ENCODE measurements at regions not wholly inside any gene's neighbourhood (a gene's known extent, or its start where the extent isn't known, plus 50 kb on each side); places are given as distances from the start of the nearest gene placed in this dataset.

DNA sequence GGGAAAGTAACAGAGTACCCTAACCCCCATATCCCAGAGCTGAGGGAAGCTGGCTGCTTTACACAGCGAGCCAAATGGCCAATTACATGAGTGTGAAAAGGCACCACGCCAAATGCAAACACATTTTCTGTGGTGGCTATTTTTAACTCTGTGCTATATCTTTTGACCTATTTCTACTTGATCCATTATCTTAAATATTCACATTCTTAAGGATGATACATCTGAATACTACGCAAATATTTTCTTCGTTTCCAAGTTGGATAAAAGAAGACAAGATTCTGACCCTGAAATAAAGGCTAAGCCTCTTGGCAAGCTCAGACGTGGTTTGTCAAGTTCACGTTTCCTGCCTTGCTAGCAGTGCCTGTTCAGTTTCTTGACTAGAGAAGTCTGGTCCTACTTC lies 146.7 kb upstream of the TMEM196 start:
- H3K4me1 ChIP-seq (ENCODE audit: control insufficient read depth, extremely low read depth, insufficient read depth, low read length): peaks cover 42% of the 10 kb centered on the region
- no peaks in the 10 kb centered on the region for H3K9me3 ChIP-seq (replicated peaks; ENCODE audit: control insufficient read depth, insufficient read depth, low read length)
- intact Hi-C loops (cut with micrococcal nuclease): no loop called here
- H3K9ac ChIP-seq (replicated peaks; ENCODE audit: extremely low read depth, insufficient read depth, low read length): peak overlapping the region; percentile 49
- POLR2A ChIA-PET: no interaction called here
- peak overlapping the region; percentile 79 for H3K4me2 ChIP-seq (ENCODE audit: insufficient read depth, low read length)
- no peaks in the 10 kb centered on the region for H4K20me1 ChIP-seq (replicated peaks; ENCODE audit: control insufficient read depth, extremely low read depth, insufficient read depth, low read length)
- H3K36me3 ChIP-seq (ENCODE audit: control insufficient read depth in 2 of 2, extremely low read depth in 1 of 2, insufficient read depth in 2 of 2, low read length in 2 of 2): no peaks in the 10 kb centered on the region
- FAIRE-seq: no peak
- no peaks in the 10 kb centered on the region for H3K27me3 ChIP-seq (ENCODE audit: control insufficient read depth in 2 of 2, insufficient read depth in 2 of 2, low read length in 2 of 2)
- no TSS peak for BruUV-seq (replicated peaks)
- CTCF ChIA-PET: interaction anchor here (1.1 to 2.1 kb wide), 7 partner anchors 24 to 678 kb away, joined by 3 to 9 read pairs (median 4); no protein-coding TSS in a partner anchor
- H3K27ac ChIP-seq (ENCODE audit: insufficient read depth, low read depth, low read length): peak overlapping the region; percentile 66
- peak; percentile 50 for DNase-seq (ENCODE audit: low read depth, low spot score)
- H3K9me1 ChIP-seq (replicated peaks; ENCODE audit: control insufficient read depth, extremely low read depth, insufficient read depth, low read length): no peaks in the 10 kb centered on the region
- dilution Hi-C loops (cut with MboI; ENCODE audit: extremely low pct_ligation_motif_present, low sequenced_read_pairs): no loop called here
- H2AFZ ChIP-seq (ENCODE audit: low read depth, low read length): no peak overlapping the region
- H3K4me3 ChIP-seq (replicated peaks in 1 of 3; ENCODE audit: insufficient read depth in 1 of 3, low read depth in 1 of 3, low read length in 3 of 3): no peak overlapping the region
- TF ChIP-seq FOS (IDR thresholded peaks at IDR 0.05; ENCODE audit: borderline replicate concordance, insufficient read depth, low read length) (no peak), POLR2A (IDR thresholded peaks at IDR 0.05; ENCODE audit: low read depth, low read length) (peak; percentile 24), JUN (IDR thresholded peaks at IDR 0.05; ENCODE audit: borderline replicate concordance, insufficient read depth, insufficient read length, low read depth) (no peak), GATA2 (IDR thresholded peaks at IDR 0.05; ENCODE audit: insufficient read depth, insufficient read length, low read depth, low read length) (no peak)
- no peaks in the 10 kb centered on the region for H3K79me2 ChIP-seq (ENCODE audit: control insufficient read depth, insufficient read depth, low read length)

DNA sequence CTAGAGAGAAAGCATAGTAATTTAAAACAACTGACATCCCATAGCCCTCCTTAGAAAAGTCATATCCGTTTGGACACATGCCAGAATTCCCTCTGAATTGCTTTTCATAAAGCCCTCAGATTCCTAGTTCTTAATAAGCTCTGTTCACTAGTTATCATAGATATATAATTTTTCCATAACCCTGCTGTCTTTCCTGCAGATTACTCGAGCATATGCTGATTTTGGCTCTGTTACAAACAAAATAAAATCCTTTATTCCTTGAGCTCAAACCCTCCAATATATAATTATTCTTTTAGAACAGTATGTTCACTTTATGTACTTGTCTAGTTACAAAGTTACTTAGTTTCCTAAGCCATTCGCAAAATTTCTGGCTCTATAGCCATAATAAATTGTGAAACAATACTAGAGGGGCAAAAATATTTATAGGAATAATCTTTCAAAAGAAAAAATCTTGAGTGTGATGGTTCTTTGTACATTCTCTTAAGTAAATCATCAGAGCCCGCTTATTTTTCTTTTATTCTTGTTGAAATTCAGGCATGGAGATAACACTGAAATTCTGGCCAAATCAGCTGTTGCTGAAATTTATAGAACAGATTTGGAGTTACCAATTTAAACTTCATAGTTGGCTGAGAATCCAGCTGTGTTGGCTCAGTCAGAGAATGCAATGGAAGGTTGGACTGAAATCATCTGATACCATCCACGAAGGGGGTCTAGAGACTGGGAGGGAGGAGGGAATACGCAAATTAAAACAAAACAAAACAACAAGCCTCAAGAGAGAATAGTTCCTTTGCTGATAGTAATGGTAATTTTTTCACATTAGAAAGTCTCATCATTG lies 146.1 kb upstream of the TMEM196 start:
- peak overlapping the region; percentile 56 for H3K9ac ChIP-seq (replicated peaks; ENCODE audit: extremely low read depth, insufficient read depth, low read length)
- ChIA-PET CTCF (interaction anchor here (0.8 to 2.1 kb wide), 12 partner anchors 9 to 1334 kb away, joined by 3 to 9 read pairs (median 4); no protein-coding TSS in a partner anchor), POLR2A (interaction anchor here (1.1 kb wide), 1 partner anchor 51 kb away, joined by 3 read pairs; no protein-coding TSS in a partner anchor)
- H3K79me2 ChIP-seq (ENCODE audit: control insufficient read depth, insufficient read depth, low read length): no peaks in the 10 kb centered on the region
- H2AFZ ChIP-seq (ENCODE audit: low read depth, low read length): peak overlapping the region; percentile 50
- no peaks in the 10 kb centered on the region for H3K27me3 ChIP-seq (ENCODE audit: control insufficient read depth in 2 of 2, insufficient read depth in 2 of 2, low read length in 2 of 2)
- peak; percentile 80 for DNase-seq (ENCODE audit: low read depth, low spot score)
- H3K4me3 ChIP-seq (replicated peaks in 1 of 3; ENCODE audit: insufficient read depth in 1 of 3, low read depth in 1 of 3, low read length in 3 of 3): no peak overlapping the region
- BruUV-seq (replicated peaks): no TSS peak
- intact Hi-C loops (cut with micrococcal nuclease) (loop anchor here (1.0 to 5.0 kb wide), 4 partner anchors 39 to 679 kb away; no protein-coding TSS in a partner anchor), dilution Hi-C loops (cut with MboI; ENCODE audit: extremely low pct_ligation_motif_present, low sequenced_read_pairs) (no loop called here)
- no peak for TF ChIP-seq MYC (IDR thresholded peaks at IDR 0.05; ENCODE audit: low read depth, low read length)
- no peak for TF ChIP-seq EZH2 (IDR thresholded peaks at IDR 0.05; ENCODE audit: borderline replicate concordance, low read depth, low read length, severe bottlenecking)
- peak; percentile 17 for TF ChIP-seq POLR2AphosphoS5 (IDR thresholded peaks at IDR 0.05; ENCODE audit: insufficient read depth, low read depth, low read length)
- peak; percentile 25 for TF ChIP-seq FOS (IDR thresholded peaks at IDR 0.05; ENCODE audit: borderline replicate concordance, insufficient read depth, low read length)
- TF ChIP-seq, protein P1, sequence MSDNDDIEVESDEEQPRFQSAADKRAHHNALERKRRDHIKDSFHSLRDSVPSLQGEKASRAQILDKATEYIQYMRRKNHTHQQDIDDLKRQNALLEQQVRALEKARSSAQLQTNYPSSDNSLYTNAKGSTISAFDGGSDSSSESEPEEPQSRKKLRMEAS (IDR thresholded peaks at IDR 0.05; ENCODE audit: insufficient read depth, insufficient read length): no peak
- TF ChIP-seq, protein P2, sequence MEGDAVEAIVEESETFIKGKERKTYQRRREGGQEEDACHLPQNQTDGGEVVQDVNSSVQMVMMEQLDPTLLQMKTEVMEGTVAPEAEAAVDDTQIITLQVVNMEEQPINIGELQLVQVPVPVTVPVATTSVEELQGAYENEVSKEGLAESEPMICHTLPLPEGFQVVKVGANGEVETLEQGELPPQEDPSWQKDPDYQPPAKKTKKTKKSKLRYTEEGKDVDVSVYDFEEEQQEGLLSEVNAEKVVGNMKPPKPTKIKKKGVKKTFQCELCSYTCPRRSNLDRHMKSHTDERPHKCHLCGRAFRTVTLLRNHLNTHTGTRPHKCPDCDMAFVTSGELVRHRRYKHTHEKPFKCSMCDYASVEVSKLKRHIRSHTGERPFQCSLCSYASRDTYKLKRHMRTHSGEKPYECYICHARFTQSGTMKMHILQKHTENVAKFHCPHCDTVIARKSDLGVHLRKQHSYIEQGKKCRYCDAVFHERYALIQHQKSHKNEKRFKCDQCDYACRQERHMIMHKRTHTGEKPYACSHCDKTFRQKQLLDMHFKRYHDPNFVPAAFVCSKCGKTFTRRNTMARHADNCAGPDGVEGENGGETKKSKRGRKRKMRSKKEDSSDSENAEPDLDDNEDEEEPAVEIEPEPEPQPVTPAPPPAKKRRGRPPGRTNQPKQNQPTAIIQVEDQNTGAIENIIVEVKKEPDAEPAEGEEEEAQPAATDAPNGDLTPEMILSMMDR (IDR thresholded peaks at IDR 0.05; ENCODE audit: extremely low read depth in 1 of 2, insufficient read depth in 1 of 2, low read depth in 1 of 2, low read length in 2 of 2): no peak
- no peak for TF ChIP-seq POLR2A (IDR thresholded peaks at IDR 0.05; ENCODE audit: low read depth, low read length)
- TF ChIP-seq JUN (IDR thresholded peaks at IDR 0.05; ENCODE audit: borderline replicate concordance, insufficient read depth, insufficient read length, low read depth): no peak
- peak; percentile 26 for TF ChIP-seq GATA2 (IDR thresholded peaks at IDR 0.05; ENCODE audit: insufficient read depth, insufficient read length, low read depth, low read length)
- peaks cover 42% of the 10 kb centered on the region for H3K4me1 ChIP-seq (ENCODE audit: control insufficient read depth, extremely low read depth, insufficient read depth, low read length)
- no peak for FAIRE-seq
- no peaks in the 10 kb centered on the region for H3K9me3 ChIP-seq (replicated peaks; ENCODE audit: control insufficient read depth, insufficient read depth, low read length)
- H3K36me3 ChIP-seq (ENCODE audit: control insufficient read depth in 2 of 2, extremely low read depth in 1 of 2, insufficient read depth in 2 of 2, low read length in 2 of 2): no peaks in the 10 kb centered on the region
- no peaks in the 10 kb centered on the region for H3K9me1 ChIP-seq (replicated peaks; ENCODE audit: control insufficient read depth, extremely low read depth, insufficient read depth, low read length)
- peak overlapping the region; percentile 66 for H3K27ac ChIP-seq (ENCODE audit: insufficient read depth, low read depth, low read length)
- no peaks in the 10 kb centered on the region for H4K20me1 ChIP-seq (replicated peaks; ENCODE audit: control insufficient read depth, extremely low read depth, insufficient read depth, low read length)
- peak overlapping the region; percentile 79 for H3K4me2 ChIP-seq (ENCODE audit: insufficient read depth, low read length)
